SK-N-MC (cell line): ENCODE measurements at regions not wholly inside any gene's neighbourhood (a gene's known extent, or its start where the extent isn't known, plus 50 kb on each side); places are given as distances from the start of the nearest gene placed in this dataset.

Experiments
- EZH2 ChIP-seq: fragments of 200-600 bp; sonication (generic); IDR thresholded peaks from one replicate; pipeline ENCODE4 v1.6.1; 2017; ENCODE audit warnings: antibody characterized with exemption
- POLR2AphosphoS5 ChIP-seq: IDR thresholded peaks from 2 replicates; pipeline ENCODE4 v1.6.1; 2012; ENCODE audit warnings: mild to moderate bottlenecking, low read depth, low read length, borderline replicate concordance

DNA sequence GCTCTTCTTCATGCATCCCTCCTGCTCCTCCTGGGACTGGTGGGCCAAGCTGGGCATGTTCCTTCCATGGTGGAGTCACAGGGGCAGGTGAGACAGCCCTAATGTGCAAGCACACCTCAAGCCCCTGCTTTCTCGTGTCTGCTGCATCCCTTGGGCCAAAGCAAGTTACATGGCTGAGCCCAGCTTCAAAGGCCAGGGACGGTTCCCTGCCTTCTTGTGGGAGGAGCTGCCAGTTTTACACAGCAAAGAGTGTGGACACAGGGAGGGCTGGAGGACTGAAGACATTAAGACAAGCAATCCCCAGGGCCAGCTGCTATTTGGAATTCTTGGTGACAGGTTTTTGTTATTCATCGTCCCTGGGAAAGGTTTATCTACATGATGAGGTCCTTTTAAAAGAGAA is 175.2 kb upstream of the CACNA1E start:
- no peak for TF ChIP-seq POLR2AphosphoS5
- TF ChIP-seq EZH2: no peak
